ENCODE measurements at regions not wholly inside any gene's neighbourhood (a gene's known extent, or its start where the extent isn't known, plus 50 kb on each side); places are given as distances from the start of the nearest gene placed in this dataset.

GRCh38 chr21:21929226-21929625 lies 931.0 kb downstream of the NCAM2 start:
- TF ChIP-seq, protein P1, sequence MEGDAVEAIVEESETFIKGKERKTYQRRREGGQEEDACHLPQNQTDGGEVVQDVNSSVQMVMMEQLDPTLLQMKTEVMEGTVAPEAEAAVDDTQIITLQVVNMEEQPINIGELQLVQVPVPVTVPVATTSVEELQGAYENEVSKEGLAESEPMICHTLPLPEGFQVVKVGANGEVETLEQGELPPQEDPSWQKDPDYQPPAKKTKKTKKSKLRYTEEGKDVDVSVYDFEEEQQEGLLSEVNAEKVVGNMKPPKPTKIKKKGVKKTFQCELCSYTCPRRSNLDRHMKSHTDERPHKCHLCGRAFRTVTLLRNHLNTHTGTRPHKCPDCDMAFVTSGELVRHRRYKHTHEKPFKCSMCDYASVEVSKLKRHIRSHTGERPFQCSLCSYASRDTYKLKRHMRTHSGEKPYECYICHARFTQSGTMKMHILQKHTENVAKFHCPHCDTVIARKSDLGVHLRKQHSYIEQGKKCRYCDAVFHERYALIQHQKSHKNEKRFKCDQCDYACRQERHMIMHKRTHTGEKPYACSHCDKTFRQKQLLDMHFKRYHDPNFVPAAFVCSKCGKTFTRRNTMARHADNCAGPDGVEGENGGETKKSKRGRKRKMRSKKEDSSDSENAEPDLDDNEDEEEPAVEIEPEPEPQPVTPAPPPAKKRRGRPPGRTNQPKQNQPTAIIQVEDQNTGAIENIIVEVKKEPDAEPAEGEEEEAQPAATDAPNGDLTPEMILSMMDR (IDR thresholded peaks at IDR 0.05): no peak
- TF ChIP-seq POLR2A (IDR thresholded peaks at IDR 0.05): no peak

Measured in uterus (tissue), 2 donors.